NCI-H510A (cell line): ENCODE measurements at regions not wholly inside any gene's neighbourhood (a gene's known extent, or its start where the extent isn't known, plus 50 kb on each side); places are given as distances from the start of the nearest gene placed in this dataset.
"Not testable (repeated sequence)": the region's sequence is repeated elsewhere in the genome, so short reads cannot be mapped to it uniquely, and the experiment has no call there.

ENCODE experiments used
- DNase-seq: peaks from one replicate; lab custom pipeline; 2025; lab: John Stamatoyannopoulos, UW

GRCh38 chr10:30732671-30733070 lies 103.1 kb upstream of the LYZL2 start:
- no peak for DNase-seq

GRCh38 chr10:30731963-30732362 lies 102.4 kb upstream of the LYZL2 start:
- DNase-seq: no peak

GRCh38 chr10:30730306-30730705 lies 100.8 kb upstream of the LYZL2 start:
- DNase-seq: no peak

GRCh38 chr10:30728766-30729165 lies 99.2 kb upstream of the LYZL2 start:
- no peak for DNase-seq

- no peak for DNase-seq
These were observed 98.6 kb upstream of the LYZL2 start for GRCh38 chr10:30728127-30728526.

- no peak for DNase-seq
These were observed 98.0 kb upstream of the LYZL2 start for GRCh38 chr10:30727524-30727923.

GRCh38 chr10:30726783-30727414 lies 97.3 kb upstream of the LYZL2 start:
- DNase-seq: not testable (repeated sequence)

GRCh38 chr10:30725661-30726060 lies 96.1 kb upstream of the LYZL2 start:
- no peak for DNase-seq

GRCh38 chr10:30724296-30724695 lies 94.7 kb upstream of the LYZL2 start:
- DNase-seq: no peak

- no peak for DNase-seq
These were observed 93.5 kb upstream of the LYZL2 start for GRCh38 chr10:30722956-30723620.

- no peak for DNase-seq
These were observed 90.3 kb upstream of the LYZL2 start for GRCh38 chr10:30719832-30720231.

GRCh38 chr10:30709700-30710358 lies 80.3 kb upstream of the LYZL2 start:
- no peak for DNase-seq

GRCh38 chr10:30709229-30709628 lies 79.7 kb upstream of the LYZL2 start:
- no peak for DNase-seq

GRCh38 chr10:30708234-30708633 lies 78.7 kb upstream of the LYZL2 start:
- no peak for DNase-seq

- not testable (repeated sequence) for DNase-seq
These were observed 76.6 kb upstream of the LYZL2 start for GRCh38 chr10:30706189-30706588.

GRCh38 chr10:30705625-30706149 lies 76.1 kb upstream of the LYZL2 start:
- DNase-seq: no peak

GRCh38 chr10:30705101-30705624 lies 75.6 kb upstream of the LYZL2 start:
- DNase-seq: no peak

- not testable (repeated sequence) for DNase-seq
These were observed 75.1 kb upstream of the LYZL2 start for GRCh38 chr10:30704601-30705100.

- no peak for DNase-seq
These were observed 74.6 kb upstream of the LYZL2 start for GRCh38 chr10:30704026-30704600.

- not testable (repeated sequence) for DNase-seq
These were observed 73.9 kb upstream of the LYZL2 start for GRCh38 chr10:30703446-30703845.

- no peak for DNase-seq
These were observed 73.3 kb upstream of the LYZL2 start for GRCh38 chr10:30702860-30703259.

- no peak for DNase-seq
These were observed 72.1 kb upstream of the LYZL2 start for GRCh38 chr10:30701451-30702173.
